ENCODE measurements at regions not wholly inside any gene's neighbourhood (a gene's known extent, or its start where the extent isn't known, plus 50 kb on each side); places are given as distances from the start of the nearest gene placed in this dataset.

- no peaks in the 10 kb centered on the region for H3K9me3 ChIP-seq
- ATAC-seq (no peak), DNase-seq (no peak)
- no peaks in the 10 kb centered on the region for H3K36me3 ChIP-seq
- WGBS (ENCODE audit: insufficient coverage, low coverage, low lambda C conversion rate, missing lambda C conversion rate): 62% methylated on average over 2 of the region's 2 CpGs
- no peaks in the 10 kb centered on the region for H3K27me3 ChIP-seq
- intact Hi-C loops (cut with DNase I): no loop called here
- peaks cover 0 to 7% (median 0%) of the 10 kb centered on the region in 4 donors for H3K4me1 ChIP-seq
- TF ChIP-seq, protein P1, sequence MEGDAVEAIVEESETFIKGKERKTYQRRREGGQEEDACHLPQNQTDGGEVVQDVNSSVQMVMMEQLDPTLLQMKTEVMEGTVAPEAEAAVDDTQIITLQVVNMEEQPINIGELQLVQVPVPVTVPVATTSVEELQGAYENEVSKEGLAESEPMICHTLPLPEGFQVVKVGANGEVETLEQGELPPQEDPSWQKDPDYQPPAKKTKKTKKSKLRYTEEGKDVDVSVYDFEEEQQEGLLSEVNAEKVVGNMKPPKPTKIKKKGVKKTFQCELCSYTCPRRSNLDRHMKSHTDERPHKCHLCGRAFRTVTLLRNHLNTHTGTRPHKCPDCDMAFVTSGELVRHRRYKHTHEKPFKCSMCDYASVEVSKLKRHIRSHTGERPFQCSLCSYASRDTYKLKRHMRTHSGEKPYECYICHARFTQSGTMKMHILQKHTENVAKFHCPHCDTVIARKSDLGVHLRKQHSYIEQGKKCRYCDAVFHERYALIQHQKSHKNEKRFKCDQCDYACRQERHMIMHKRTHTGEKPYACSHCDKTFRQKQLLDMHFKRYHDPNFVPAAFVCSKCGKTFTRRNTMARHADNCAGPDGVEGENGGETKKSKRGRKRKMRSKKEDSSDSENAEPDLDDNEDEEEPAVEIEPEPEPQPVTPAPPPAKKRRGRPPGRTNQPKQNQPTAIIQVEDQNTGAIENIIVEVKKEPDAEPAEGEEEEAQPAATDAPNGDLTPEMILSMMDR (IDR thresholded peaks at IDR 0.05): no peak
- no peak for TF ChIP-seq POLR2A (IDR thresholded peaks at IDR 0.05)
- no peak overlapping the region for H3K27ac ChIP-seq
- no peak overlapping the region for H3K4me3 ChIP-seq
Measured at GRCh38 chr1:212208978-212209644, 76.1 kb upstream of the PPP2R5A start.

GRCh38 chr1:212211371-212211770, 73.8 kb upstream of the PPP2R5A start:
- no peak for DNase-seq
- peak overlapping the region in 1 of 3 donors; percentile 17 for H3K27ac ChIP-seq
- ATAC-seq: no peak
- TF ChIP-seq, protein P1 (IDR thresholded peaks at IDR 0.05): no peak
- no peak for TF ChIP-seq POLR2A (IDR thresholded peaks at IDR 0.05)
- peaks cover 0 to 7% (median 0%) of the 10 kb centered on the region in 4 donors for H3K4me1 ChIP-seq
- H3K4me3 ChIP-seq: no peak overlapping the region
- H3K27me3 ChIP-seq: no peaks in the 10 kb centered on the region
- no peaks in the 10 kb centered on the region for H3K36me3 ChIP-seq
- 100% methylated on average over 1 of the region's 4 CpGs for WGBS (ENCODE audit: insufficient coverage, low coverage, low lambda C conversion rate, missing lambda C conversion rate)
- no peaks in the 10 kb centered on the region for H3K9me3 ChIP-seq
- intact Hi-C loops (cut with DNase I): no loop called here

DNA sequence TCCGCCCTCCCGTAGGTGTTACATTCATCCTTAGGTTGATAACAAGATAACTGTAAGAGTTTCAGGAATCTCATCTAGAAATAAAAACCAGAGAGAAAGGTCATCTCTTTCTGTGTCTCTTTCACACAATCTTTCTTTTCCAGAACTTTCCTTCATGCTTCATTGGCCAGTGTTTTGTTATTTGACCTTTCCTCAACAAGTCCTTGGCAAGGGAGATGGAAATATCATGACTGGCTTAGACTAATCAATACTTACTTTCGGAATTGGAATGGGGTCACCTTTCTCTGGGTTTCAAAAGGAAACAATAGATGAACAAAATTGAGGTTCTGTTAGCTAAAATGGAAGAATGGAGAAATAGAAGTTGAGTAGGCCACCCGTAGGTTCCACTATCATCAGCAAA, 72.9 kb upstream of the PPP2R5A start:
- DNase-seq: no peak
- peak; percentile 28 to 68 (median 48) for ATAC-seq
- no peak for TF ChIP-seq POLR2A (IDR thresholded peaks at IDR 0.05)
- TF ChIP-seq, protein P1 (IDR thresholded peaks at IDR 0.05): no peak
- peaks cover 0 to 7% (median 0%) of the 10 kb centered on the region in 4 donors for H3K4me1 ChIP-seq
- 69% methylated on average over 4 of the region's 4 CpGs for WGBS (ENCODE audit: insufficient coverage, low coverage, low lambda C conversion rate, missing lambda C conversion rate)
- intact Hi-C loops (cut with DNase I): no loop called here
- H3K27me3 ChIP-seq: no peaks in the 10 kb centered on the region
- peak overlapping the region in 2 of 3 donors; percentile 17 to 20 for H3K27ac ChIP-seq
- no peaks in the 10 kb centered on the region for H3K9me3 ChIP-seq
- no peaks in the 10 kb centered on the region for H3K36me3 ChIP-seq
- H3K4me3 ChIP-seq: no peak overlapping the region

- no peak overlapping the region for H3K27ac ChIP-seq
- no peak overlapping the region for H3K4me3 ChIP-seq
- intact Hi-C loops (cut with DNase I): no loop called here
- no peaks in the 10 kb centered on the region for H3K36me3 ChIP-seq
- no peaks in the 10 kb centered on the region for H3K9me3 ChIP-seq
- H3K27me3 ChIP-seq: no peaks in the 10 kb centered on the region
- DNase-seq (no peak), ATAC-seq (peak in 2 of 4 donors; percentile 22 to 29)
- peaks cover 0 to 7% (median 0%) of the 10 kb centered on the region in 4 donors for H3K4me1 ChIP-seq
- no peak for TF ChIP-seq POLR2A (IDR thresholded peaks at IDR 0.05)
- TF ChIP-seq, protein P1 (IDR thresholded peaks at IDR 0.05): no peak
- WGBS (ENCODE audit: insufficient coverage, low coverage, low lambda C conversion rate, missing lambda C conversion rate): 87% methylated on average over 3 of the region's 7 CpGs
Measured at GRCh38 chr1:212212906-212213305, 72.3 kb upstream of the PPP2R5A start.
